ENCODE measurements at regions not wholly inside any gene's neighbourhood (a gene's known extent, or its start where the extent isn't known, plus 50 kb on each side); places are given as distances from the start of the nearest gene placed in this dataset.

DNA sequence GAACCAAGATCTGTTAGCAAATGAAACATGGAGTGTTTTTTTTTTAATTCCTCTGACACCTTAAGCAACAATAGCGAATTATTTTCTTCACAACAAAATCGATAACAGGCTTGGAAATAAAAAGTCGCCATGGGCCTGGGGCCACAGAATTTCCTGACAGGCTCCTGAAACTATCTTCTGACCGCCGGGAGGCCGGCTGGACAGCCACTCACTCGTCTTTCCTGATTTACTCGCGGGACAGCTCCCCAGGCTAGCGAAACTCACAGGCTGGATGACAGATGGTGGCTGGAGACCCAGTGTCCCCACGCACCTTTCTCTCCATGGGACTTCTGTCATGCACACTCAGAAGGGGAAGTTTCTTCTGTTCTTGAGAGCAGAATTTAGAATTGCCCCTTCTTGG is 143.3 kb upstream of the IRX2 start (continued):
- TF ChIP-seq, protein P1, sequence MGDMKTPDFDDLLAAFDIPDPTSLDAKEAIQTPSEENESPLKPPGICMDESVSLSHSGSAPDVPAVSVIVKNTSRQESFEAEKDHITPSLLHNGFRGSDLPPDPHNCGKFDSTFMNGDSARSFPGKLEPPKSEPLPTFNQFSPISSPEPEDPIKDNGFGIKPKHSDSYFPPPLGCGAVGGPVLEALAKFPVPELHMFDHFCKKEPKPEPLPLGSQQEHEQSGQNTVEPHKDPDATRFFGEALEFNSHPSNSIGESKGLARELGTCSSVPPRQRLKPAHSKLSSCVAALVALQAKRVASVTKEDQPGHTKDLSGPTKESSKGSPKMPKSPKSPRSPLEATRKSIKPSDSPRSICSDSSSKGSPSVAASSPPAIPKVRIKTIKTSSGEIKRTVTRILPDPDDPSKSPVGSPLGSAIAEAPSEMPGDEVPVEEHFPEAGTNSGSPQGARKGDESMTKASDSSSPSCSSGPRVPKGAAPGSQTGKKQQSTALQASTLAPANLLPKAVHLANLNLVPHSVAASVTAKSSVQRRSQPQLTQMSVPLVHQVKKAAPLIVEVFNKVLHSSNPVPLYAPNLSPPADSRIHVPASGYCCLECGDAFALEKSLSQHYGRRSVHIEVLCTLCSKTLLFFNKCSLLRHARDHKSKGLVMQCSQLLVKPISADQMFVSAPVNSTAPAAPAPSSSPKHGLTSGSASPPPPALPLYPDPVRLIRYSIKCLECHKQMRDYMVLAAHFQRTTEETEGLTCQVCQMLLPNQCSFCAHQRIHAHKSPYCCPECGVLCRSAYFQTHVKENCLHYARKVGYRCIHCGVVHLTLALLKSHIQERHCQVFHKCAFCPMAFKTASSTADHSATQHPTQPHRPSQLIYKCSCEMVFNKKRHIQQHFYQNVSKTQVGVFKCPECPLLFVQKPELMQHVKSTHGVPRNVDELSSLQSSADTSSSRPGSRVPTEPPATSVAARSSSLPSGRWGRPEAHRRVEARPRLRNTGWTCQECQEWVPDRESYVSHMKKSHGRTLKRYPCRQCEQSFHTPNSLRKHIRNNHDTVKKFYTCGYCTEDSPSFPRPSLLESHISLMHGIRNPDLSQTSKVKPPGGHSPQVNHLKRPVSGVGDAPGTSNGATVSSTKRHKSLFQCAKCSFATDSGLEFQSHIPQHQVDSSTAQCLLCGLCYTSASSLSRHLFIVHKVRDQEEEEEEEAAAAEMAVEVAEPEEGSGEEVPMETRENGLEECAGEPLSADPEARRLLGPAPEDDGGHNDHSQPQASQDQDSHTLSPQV (IDR thresholded peaks at IDR 0.05): no peak
- TF ChIP-seq, protein P2, sequence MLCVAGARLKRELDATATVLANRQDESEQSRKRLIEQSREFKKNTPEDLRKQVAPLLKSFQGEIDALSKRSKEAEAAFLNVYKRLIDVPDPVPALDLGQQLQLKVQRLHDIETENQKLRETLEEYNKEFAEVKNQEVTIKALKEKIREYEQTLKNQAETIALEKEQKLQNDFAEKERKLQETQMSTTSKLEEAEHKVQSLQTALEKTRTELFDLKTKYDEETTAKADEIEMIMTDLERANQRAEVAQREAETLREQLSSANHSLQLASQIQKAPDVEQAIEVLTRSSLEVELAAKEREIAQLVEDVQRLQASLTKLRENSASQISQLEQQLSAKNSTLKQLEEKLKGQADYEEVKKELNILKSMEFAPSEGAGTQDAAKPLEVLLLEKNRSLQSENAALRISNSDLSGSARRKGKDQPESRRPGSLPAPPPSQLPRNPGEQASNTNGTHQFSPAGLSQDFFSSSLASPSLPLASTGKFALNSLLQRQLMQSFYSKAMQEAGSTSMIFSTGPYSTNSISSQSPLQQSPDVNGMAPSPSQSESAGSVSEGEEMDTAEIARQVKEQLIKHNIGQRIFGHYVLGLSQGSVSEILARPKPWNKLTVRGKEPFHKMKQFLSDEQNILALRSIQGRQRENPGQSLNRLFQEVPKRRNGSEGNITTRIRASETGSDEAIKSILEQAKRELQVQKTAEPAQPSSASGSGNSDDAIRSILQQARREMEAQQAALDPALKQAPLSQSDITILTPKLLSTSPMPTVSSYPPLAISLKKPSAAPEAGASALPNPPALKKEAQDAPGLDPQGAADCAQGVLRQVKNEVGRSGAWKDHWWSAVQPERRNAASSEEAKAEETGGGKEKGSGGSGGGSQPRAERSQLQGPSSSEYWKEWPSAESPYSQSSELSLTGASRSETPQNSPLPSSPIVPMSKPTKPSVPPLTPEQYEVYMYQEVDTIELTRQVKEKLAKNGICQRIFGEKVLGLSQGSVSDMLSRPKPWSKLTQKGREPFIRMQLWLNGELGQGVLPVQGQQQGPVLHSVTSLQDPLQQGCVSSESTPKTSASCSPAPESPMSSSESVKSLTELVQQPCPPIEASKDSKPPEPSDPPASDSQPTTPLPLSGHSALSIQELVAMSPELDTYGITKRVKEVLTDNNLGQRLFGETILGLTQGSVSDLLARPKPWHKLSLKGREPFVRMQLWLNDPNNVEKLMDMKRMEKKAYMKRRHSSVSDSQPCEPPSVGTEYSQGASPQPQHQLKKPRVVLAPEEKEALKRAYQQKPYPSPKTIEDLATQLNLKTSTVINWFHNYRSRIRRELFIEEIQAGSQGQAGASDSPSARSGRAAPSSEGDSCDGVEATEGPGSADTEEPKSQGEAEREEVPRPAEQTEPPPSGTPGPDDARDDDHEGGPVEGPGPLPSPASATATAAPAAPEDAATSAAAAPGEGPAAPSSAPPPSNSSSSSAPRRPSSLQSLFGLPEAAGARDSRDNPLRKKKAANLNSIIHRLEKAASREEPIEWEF (IDR thresholded peaks at IDR 0.05; ENCODE audit: insufficient replicate concordance, low read depth, low read length): no peak

DNA sequence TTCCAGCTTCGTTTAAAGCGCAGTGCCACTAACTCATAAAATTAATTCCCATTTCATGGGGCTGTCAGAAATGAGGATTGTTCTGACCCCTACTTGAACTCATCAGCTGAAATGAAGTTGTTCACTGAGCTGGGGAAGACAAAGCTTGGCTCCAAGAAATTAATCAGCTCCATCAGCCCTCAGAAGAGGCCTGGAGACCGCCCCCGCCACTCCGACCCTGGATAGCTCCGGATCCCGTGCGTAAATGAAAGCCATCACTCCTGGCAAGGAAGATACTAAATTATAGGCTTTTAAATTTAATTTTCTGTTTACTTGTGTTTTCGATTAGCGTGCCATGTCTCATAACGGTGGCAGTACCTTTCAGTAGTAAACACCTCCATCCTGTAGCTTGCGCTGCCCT is 142.8 kb upstream of the IRX2 start:
- TF ChIP-seq, protein P3, sequence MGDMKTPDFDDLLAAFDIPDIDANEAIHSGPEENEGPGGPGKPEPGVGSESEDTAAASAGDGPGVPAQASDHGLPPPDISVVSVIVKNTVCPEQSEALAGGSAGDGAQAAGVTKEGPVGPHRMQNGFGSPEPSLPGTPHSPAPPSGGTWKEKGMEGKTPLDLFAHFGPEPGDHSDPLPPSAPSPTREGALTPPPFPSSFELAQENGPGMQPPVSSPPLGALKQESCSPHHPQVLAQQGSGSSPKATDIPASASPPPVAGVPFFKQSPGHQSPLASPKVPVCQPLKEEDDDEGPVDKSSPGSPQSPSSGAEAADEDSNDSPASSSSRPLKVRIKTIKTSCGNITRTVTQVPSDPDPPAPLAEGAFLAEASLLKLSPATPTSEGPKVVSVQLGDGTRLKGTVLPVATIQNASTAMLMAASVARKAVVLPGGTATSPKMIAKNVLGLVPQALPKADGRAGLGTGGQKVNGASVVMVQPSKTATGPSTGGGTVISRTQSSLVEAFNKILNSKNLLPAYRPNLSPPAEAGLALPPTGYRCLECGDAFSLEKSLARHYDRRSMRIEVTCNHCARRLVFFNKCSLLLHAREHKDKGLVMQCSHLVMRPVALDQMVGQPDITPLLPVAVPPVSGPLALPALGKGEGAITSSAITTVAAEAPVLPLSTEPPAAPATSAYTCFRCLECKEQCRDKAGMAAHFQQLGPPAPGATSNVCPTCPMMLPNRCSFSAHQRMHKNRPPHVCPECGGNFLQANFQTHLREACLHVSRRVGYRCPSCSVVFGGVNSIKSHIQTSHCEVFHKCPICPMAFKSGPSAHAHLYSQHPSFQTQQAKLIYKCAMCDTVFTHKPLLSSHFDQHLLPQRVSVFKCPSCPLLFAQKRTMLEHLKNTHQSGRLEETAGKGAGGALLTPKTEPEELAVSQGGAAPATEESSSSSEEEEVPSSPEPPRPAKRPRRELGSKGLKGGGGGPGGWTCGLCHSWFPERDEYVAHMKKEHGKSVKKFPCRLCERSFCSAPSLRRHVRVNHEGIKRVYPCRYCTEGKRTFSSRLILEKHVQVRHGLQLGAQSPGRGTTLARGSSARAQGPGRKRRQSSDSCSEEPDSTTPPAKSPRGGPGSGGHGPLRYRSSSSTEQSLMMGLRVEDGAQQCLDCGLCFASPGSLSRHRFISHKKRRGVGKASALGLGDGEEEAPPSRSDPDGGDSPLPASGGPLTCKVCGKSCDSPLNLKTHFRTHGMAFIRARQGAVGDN (IDR thresholded peaks at IDR 0.05): no peak
- TF ChIP-seq SREBF1 (IDR thresholded peaks at IDR 0.05; ENCODE audit: low read length): no peak
- no peaks in the 10 kb centered on the region for H3K79me2 ChIP-seq (ENCODE audit: control insufficient read depth, insufficient read depth, low read length)
- ChIA-PET SMC1A (ENCODE audit: uncharacterized antibody, unreplicated experiment) (no interaction called here), POLR2A (interaction anchor here (0.6 kb wide), 1 partner anchor 15 kb away, joined by 4 read pairs; no protein-coding TSS in a partner anchor), CTCF (interaction anchor here (0.6 kb wide), 1 partner anchor 17 kb away, joined by 4 read pairs; no protein-coding TSS in a partner anchor), RAD21 (ENCODE audit: unreplicated experiment) (no interaction called here)
- 80% methylated on average over 12 of the region's 12 CpGs for WGBS (ENCODE audit: insufficient coverage, insufficient replicate concordance, low lambda C conversion rate, missing lambda C conversion rate)
- ATAC-seq (no peak), FAIRE-seq (no peak), DNase-seq (ENCODE audit: low read depth, low spot score) (no peak)
- no TSS peak for BruUV-seq (replicated peaks)
- intact Hi-C loops (cut with micrococcal nuclease; ENCODE audit: unreplicated experiment): no loop called here
- in situ Hi-C loops (cut with MboI): no loop called here
- no peak overlapping the region for H3K27ac ChIP-seq (ENCODE audit: control insufficient read depth, insufficient read depth)
- H2AFZ ChIP-seq (ENCODE audit: control insufficient read depth, low read depth, low read length): no peak overlapping the region
- H3K27me3 ChIP-seq (replicated peaks in 1 of 2; ENCODE audit: control insufficient read depth in 2 of 2, insufficient read depth in 2 of 2, low read length in 1 of 2): no peaks in the 10 kb centered on the region
- H3K36me3 ChIP-seq (ENCODE audit: control insufficient read depth in 2 of 2, insufficient read depth in 2 of 2, low read length in 1 of 2): no peaks in the 10 kb centered on the region
- no peaks in the 10 kb centered on the region for H3K4me1 ChIP-seq (ENCODE audit: control insufficient read depth, insufficient read depth, low read length)
- no peaks in the 10 kb centered on the region for H4K20me1 ChIP-seq (ENCODE audit: control insufficient read depth, insufficient read depth)
- H3K4me3 ChIP-seq: no peak overlapping the region
- H3K9me3 ChIP-seq (replicated peaks; ENCODE audit: control insufficient read depth, insufficient read depth, low read length): no peaks in the 10 kb centered on the region; the same call in 2 of the 3 replicates
- H3K9ac ChIP-seq (ENCODE audit: control insufficient read depth, insufficient read depth, low read length): no peak overlapping the region
- H3K4me2 ChIP-seq (ENCODE audit: control insufficient read depth, insufficient read depth): no peak overlapping the region
